Activated T-helper 2 cell treated with anti-CD3 and anti-CD28 coated beads, Interferon-gamma antibody, Interleukin-2, Interleukin-4, amounts not matched to agents 10 μg/mL and 5 μg/mL and 100 μg/mL, durations not matched to agents 14 hours and 24 hours and 36 hours (primary cell): ENCODE measurements at regions not wholly inside any gene's neighbourhood (a gene's known extent, or its start where the extent isn't known, plus 50 kb on each side); places are given as distances from the start of the nearest gene placed in this dataset.

Source experiments
- DNase-seq: peaks from one replicate; pipeline ENCODE4 v3.0.0; 2021; ENCODE audit warnings: low spot score
- H3K27ac Mint-ChIP-seq: one replicate; pipeline ENCODE4 v1.8.0; 2021; ENCODE audit warnings: mixed read lengths
- H3K27me3 Mint-ChIP-seq: one replicate; pipeline ENCODE4 v1.8.0; 2021; ENCODE audit warnings: low read depth, mixed read lengths
- H3K36me3 Mint-ChIP-seq: one replicate; pipeline ENCODE4 v1.8.0; 2021; ENCODE audit warnings: low read depth, mixed read lengths
- H3K4me1 Mint-ChIP-seq: one replicate; pipeline ENCODE4 v1.8.0; 2021; ENCODE audit warnings: low read depth, mixed read lengths
- H3K4me3 Mint-ChIP-seq: one replicate; pipeline ENCODE4 v1.8.0; 2021; ENCODE audit warnings: low read depth, mild to moderate bottlenecking, moderate library complexity, mixed read lengths
- H3K9me3 Mint-ChIP-seq: one replicate; pipeline ENCODE4 v1.8.0; 2021; ENCODE audit warnings: mixed read lengths
- intact Hi-C: fragments of 100-400 bp; cut with micrococcal nuclease; formaldehyde crosslinking; loops from one replicate; pipeline ENCODE4 v1.15.1; 2023

- intact Hi-C loops = no loop called here
- no peaks in the 10 kb centered on the region for H3K4me1 Mint-ChIP-seq
- H3K9me3 Mint-ChIP-seq = peaks cover 7% of the 10 kb centered on the region
- no peak for DNase-seq
- no peak overlapping the region for H3K4me3 Mint-ChIP-seq
- H3K27ac Mint-ChIP-seq = no peak overlapping the region
- H3K36me3 Mint-ChIP-seq = no peaks in the 10 kb centered on the region
- no peaks in the 10 kb centered on the region for H3K27me3 Mint-ChIP-seq
Measured at GRCh38 chr5:20486826-20487225, 498.8 kb upstream of the CDH18 start.

- H3K4me1 Mint-ChIP-seq = no peaks in the 10 kb centered on the region
- peaks cover 42% of the 10 kb centered on the region for H3K9me3 Mint-ChIP-seq
- no peaks in the 10 kb centered on the region for H3K36me3 Mint-ChIP-seq
- no peak overlapping the region for H3K4me3 Mint-ChIP-seq
- intact Hi-C loops = no loop called here
- H3K27me3 Mint-ChIP-seq = no peaks in the 10 kb centered on the region
- H3K27ac Mint-ChIP-seq = no peak overlapping the region
- DNase-seq = no peak
Measured at GRCh38 chr5:20476016-20476415, 488.0 kb upstream of the CDH18 start.

DNA sequence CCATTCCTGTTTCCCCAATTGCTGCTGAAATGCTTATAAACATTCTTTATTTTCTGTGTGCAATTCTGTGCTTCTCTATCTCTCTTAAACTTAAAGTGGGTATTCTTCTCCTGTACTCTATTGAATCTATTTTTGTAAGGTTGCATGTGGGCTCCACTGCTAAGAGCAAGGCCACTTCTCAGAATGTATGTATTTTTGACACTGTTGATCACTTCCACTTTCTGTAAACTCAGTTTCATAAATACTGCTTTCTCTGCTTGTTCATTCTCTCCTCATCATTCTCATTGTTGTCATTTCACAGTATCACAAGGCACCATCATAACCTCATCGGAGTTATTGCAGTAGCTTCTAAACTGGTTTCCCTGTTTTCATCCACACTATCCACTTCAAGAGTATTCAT, 483.0 kb upstream of the CDH18 start:
- no peak overlapping the region for H3K27ac Mint-ChIP-seq
- no peaks in the 10 kb centered on the region for H3K27me3 Mint-ChIP-seq
- H3K36me3 Mint-ChIP-seq = no peaks in the 10 kb centered on the region
- no peak for DNase-seq
- intact Hi-C loops = no loop called here
- H3K4me1 Mint-ChIP-seq = no peaks in the 10 kb centered on the region
- H3K9me3 Mint-ChIP-seq = peaks cover 20% of the 10 kb centered on the region
- no peak overlapping the region for H3K4me3 Mint-ChIP-seq

GRCh38 chr5:20469792-20470191, 481.8 kb upstream of the CDH18 start:
- Mint-ChIP-seq H3K4me1 (no peaks in the 10 kb centered on the region), H3K9me3 (peaks cover 24% of the 10 kb centered on the region), H3K27me3 (no peaks in the 10 kb centered on the region), H3K4me3 (no peak overlapping the region), H3K27ac (no peak overlapping the region), H3K36me3 (no peaks in the 10 kb centered on the region)
- intact Hi-C loops = no loop called here
- no peak for DNase-seq

DNA sequence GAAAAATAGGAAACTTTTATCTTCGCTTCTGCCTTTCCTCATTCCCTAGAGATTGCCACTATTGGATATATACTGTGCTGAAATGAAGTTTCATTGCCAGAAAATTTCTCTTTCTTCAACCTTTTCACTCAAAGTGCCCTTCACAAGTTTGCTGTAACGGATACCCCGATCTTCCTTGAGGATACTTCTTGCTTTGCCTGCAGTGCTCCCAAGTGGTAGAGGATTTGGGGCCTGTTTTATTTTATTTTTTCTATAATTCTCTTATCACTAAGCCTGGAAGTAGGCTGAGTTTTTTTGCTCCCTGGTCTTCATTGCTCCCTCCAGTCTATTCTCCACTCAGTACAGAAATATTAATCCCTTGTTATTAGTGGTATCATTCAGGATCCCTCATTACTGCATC, 481.4 kb upstream of the CDH18 start:
- DNase-seq = no peak
- Mint-ChIP-seq H3K9me3 (peaks cover 24% of the 10 kb centered on the region), H3K4me1 (no peaks in the 10 kb centered on the region), H3K36me3 (no peaks in the 10 kb centered on the region), H3K27me3 (no peaks in the 10 kb centered on the region), H3K4me3 (no peak overlapping the region), H3K27ac (no peak overlapping the region)
- intact Hi-C loops = no loop called here

- Mint-ChIP-seq H3K9me3 (peaks cover 47% of the 10 kb centered on the region), H3K27ac (no peak overlapping the region), H3K36me3 (no peaks in the 10 kb centered on the region), H3K4me3 (no peak overlapping the region), H3K27me3 (no peaks in the 10 kb centered on the region), H3K4me1 (no peaks in the 10 kb centered on the region)
- intact Hi-C loops = no loop called here
- DNase-seq = no peak
Measured at GRCh38 chr5:20466512-20466911, 478.5 kb upstream of the CDH18 start.

DNA sequence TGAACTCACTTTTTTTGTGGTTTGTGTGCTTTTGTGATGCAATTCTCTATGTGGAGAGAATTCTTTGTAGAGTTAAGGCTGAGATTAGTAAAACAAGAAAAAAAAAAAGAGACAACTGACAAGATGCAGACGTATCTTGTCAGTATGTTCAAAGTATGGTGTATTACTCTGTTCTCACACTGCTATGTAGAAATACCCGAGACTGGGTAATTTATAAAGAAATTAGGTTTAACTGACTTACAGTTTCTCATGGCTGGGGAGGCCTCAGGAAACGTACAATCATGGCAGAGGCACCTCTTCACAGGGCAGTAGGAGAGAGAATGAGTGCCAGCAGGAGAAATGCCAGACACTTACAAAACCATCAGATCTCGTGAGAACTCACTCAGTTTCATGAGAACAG, 475.2 kb upstream of the CDH18 start:
- Mint-ChIP-seq H3K4me3 (no peak overlapping the region), H3K36me3 (no peaks in the 10 kb centered on the region), H3K9me3 (peaks cover 50% of the 10 kb centered on the region), H3K27ac (no peak overlapping the region), H3K27me3 (no peaks in the 10 kb centered on the region), H3K4me1 (no peaks in the 10 kb centered on the region)
- DNase-seq = no peak
- intact Hi-C loops = no loop called here

- Mint-ChIP-seq H3K27ac (no peak overlapping the region), H3K36me3 (no peaks in the 10 kb centered on the region), H3K4me3 (no peak overlapping the region)
Measured at GRCh38 chr5:20446121-20446520, 458.1 kb upstream of the CDH18 start.

GRCh38 chr5:20445326-20445860, 457.4 kb upstream of the CDH18 start:
- Mint-ChIP-seq H3K9me3 (peaks cover 31% of the 10 kb centered on the region), H3K27ac (no peak overlapping the region), H3K4me1 (no peaks in the 10 kb centered on the region), H3K4me3 (no peak overlapping the region), H3K36me3 (no peaks in the 10 kb centered on the region), H3K27me3 (no peaks in the 10 kb centered on the region)
- no peak for DNase-seq
- intact Hi-C loops = no loop called here

More at GRCh38 chr5:20446121-20446520, 458.1 kb upstream of the CDH18 start:
- Mint-ChIP-seq H3K4me1 (no peaks in the 10 kb centered on the region), H3K27me3 (no peaks in the 10 kb centered on the region), H3K9me3 (peaks cover 28% of the 10 kb centered on the region)
- intact Hi-C loops = no loop called here
- DNase-seq = no peak

- Mint-ChIP-seq H3K4me3 (no peak overlapping the region), H3K9me3 (peaks cover 23% of the 10 kb centered on the region), H3K27me3 (no peaks in the 10 kb centered on the region), H3K4me1 (no peaks in the 10 kb centered on the region), H3K36me3 (no peaks in the 10 kb centered on the region), H3K27ac (no peak overlapping the region)
- intact Hi-C loops = no loop called here
- DNase-seq = no peak
Measured at GRCh38 chr5:20434786-20435185, 446.8 kb upstream of the CDH18 start.

DNA sequence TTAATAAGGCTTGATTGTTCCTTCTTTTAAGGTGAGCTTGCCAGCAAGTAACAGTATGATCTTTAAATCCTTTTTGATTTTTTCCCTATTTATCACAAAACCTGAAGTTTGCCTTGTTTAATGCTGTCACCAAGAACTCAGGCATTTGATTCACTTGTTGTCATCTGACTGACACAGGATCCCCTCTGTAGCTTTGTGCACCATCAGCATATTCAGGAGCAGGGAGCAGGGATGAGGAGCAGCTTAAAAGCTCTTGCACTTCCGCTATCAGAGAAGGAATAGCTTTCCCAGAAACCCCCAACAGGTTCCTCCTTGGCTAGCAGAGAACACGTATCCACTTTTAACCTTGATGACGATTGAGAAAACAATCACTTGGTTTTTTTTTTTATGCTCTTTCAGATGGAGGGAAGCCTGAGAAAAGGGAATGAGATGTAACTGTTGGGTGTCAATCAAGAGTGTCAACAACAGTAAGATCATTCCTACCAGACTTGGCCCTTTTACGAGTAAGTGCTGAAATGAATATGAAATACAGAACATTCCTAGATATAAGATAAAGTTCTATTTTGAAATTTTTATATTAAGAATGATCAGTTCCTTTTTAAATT, 433.1 kb upstream of the CDH18 start:
- Mint-ChIP-seq H3K4me1 (no peaks in the 10 kb centered on the region), H3K27ac (no peak overlapping the region), H3K9me3 (peaks cover 15% of the 10 kb centered on the region), H3K36me3 (no peaks in the 10 kb centered on the region), H3K4me3 (no peak overlapping the region), H3K27me3 (no peaks in the 10 kb centered on the region)
- no peak for DNase-seq
- intact Hi-C loops = no loop called here
